GM12874 (cell line): ENCODE measurements at regions not wholly inside any gene's neighbourhood (a gene's known extent, or its start where the extent isn't known, plus 50 kb on each side); places are given as distances from the start of the nearest gene placed in this dataset.

ENCODE experiments used
- TF ChIP-seq, protein P1 (sequence below): IDR thresholded peaks from 2 replicates; pipeline ENCODE4 v1.5.1; 2011; ENCODE audit warnings: low read depth, mild to moderate bottlenecking, control low read depth, low read length, moderate library complexity; ENCODE audit not compliant: insufficient read depth

DNA sequence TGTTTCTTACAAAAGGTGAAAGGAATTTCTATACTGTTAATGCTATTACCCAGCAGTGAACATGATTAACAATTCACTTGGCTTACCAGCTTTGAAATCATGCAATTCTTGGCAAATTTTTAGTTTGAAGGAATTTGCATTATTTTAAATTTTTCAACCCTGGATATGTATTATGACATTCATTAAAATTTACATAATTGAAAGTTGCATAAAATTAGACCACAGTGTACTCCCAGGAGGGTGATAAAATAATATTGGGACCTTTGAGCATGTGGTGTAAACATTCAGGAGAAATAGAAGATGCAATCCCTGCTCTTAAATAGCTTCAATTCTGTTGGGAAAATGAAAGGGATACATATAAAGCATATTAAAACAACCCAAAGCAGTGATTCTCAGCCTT lies 412.2 kb upstream of the SGCD start:
- TF ChIP-seq, protein P1, sequence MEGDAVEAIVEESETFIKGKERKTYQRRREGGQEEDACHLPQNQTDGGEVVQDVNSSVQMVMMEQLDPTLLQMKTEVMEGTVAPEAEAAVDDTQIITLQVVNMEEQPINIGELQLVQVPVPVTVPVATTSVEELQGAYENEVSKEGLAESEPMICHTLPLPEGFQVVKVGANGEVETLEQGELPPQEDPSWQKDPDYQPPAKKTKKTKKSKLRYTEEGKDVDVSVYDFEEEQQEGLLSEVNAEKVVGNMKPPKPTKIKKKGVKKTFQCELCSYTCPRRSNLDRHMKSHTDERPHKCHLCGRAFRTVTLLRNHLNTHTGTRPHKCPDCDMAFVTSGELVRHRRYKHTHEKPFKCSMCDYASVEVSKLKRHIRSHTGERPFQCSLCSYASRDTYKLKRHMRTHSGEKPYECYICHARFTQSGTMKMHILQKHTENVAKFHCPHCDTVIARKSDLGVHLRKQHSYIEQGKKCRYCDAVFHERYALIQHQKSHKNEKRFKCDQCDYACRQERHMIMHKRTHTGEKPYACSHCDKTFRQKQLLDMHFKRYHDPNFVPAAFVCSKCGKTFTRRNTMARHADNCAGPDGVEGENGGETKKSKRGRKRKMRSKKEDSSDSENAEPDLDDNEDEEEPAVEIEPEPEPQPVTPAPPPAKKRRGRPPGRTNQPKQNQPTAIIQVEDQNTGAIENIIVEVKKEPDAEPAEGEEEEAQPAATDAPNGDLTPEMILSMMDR: no peak

DNA sequence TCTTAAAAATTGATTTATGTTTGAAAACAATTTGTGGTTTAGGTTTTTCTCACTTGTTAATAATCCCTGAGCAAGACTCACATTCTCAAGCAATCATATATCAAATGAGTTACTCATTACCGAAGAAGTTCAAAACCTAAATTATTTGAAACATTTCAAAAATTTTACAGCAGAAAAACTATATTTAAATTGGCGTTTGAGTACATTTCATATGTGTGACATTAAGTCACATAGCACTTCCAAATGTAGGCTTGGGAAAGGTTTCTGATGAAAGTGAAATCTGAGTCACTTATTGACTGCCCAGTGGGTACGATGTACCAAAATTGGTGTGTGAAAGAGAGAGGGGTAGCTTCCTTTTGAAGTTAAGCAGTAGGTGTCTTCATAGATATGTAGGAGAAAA lies 411.4 kb upstream of the SGCD start:
- TF ChIP-seq, protein P1: no peak

DNA sequence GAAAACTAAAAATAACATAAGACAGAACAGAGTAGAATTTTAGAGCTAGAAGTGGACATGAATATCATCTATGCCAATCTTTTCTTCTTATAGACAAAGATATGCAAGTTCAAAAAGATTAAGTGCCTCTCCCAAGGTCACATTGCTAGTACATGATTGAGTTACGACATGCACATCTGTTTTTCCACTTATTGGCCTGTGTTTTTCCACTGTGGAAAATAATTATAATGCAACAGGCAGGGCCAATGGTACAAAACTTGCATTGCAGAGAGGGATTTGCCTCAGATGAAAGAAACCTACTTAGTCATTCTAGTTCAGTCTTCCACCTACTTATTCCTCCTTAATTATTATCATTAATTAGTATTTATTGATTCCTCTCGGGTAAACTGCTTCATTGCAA lies 407.8 kb upstream of the SGCD start:
- TF ChIP-seq, protein P1: no peak

DNA sequence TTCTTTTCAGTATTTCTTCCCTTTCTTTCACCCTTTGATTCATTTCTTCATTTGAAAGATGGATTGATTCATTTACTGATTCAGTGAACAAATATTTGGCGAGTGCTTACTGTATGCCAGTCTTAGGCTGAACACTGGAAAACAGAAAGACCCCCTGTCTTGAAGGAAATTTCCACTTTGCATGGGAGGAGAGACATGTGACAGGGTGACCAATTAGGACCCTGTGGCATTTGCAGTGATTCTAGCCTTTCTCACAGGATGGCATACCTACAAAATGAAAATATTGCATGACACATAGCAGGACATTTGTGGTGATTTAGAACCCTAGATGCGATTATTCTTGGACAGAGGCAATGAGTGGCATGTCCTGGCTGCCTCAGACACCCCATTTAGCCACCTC lies 407.2 kb upstream of the SGCD start:
- TF ChIP-seq, protein P1: no peak

DNA sequence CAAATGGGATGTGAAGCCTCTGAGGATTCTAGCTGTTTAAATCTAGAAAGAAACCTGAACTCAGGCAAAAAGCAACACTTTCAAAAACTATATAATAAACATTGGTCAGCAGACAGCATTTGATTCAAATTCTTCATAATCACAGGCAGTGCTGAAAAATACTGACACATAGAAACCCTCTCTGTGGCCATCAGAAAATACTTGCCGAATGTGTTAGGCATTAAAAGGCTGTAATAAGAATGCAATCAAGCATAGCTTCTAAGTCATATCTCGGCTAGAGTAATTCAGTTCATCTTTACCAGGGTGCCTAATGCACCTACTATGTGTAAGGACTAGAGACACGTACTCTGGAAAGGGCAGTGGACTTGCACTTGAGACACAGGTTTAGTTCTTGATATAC lies 405.3 kb upstream of the SGCD start:
- TF ChIP-seq, protein P1: no peak

DNA sequence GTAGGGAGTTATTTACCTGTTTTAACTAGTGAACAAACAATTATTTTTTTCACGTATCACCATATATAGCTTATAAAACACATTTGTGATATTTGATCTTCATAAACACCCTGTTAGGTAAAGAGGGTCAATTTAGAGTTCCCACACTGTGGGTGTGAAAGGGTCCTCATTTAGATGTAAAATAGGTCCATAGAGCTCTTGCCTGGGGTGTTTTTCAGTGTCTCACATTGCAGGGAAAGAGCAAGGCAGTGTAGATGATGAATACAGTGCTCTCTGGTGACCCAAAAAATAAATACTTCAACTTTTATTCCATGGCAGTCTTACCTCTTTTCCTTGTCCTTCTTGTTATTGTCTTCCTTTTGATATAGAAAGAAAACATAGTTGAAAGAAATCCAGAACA lies 403.2 kb upstream of the SGCD start:
- TF ChIP-seq, protein P1: no peak

DNA sequence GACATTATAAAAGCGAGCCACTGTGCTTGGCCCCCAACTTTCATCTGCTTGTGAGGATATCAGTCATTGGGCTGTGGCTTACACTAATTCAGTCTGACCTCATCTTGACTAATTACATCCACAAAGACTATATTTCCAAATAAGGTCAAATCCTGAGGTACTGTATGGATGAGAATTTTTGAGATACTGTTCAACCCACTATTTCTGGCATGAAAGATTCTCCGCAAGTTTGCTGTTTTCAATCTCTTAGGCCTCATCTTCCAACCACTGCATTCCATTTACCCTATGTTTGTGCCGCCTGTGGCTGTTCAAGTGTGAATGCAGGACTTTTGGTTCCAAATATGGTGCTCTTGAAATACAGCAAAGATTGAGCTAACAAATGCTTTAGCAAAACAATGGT lies 400.9 kb upstream of the SGCD start:
- TF ChIP-seq, protein P1: no peak

DNA sequence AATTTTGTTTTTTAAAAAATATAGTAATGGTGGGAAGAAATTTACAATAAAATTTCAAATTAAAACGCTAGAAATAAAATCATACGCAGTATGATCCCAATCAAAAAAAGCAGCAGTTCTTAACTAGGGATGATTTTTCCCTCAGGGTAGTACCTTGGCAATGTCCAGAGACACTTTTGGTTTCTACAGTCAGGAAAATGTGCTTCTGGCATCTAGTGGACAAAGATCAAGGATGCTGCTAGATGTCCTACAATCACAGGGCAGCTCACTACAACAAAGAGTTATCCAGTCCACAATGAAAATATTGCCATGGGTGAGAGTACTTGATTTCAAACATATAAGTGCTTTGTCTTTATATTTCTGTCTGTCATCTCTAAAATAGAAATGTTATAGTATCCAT lies 400.2 kb upstream of the SGCD start:
- TF ChIP-seq, protein P1: no peak
